ENCODE measurements at regions not wholly inside any gene's neighbourhood (a gene's known extent, or its start where the extent isn't known, plus 50 kb on each side); places are given as distances from the start of the nearest gene placed in this dataset.

DNA sequence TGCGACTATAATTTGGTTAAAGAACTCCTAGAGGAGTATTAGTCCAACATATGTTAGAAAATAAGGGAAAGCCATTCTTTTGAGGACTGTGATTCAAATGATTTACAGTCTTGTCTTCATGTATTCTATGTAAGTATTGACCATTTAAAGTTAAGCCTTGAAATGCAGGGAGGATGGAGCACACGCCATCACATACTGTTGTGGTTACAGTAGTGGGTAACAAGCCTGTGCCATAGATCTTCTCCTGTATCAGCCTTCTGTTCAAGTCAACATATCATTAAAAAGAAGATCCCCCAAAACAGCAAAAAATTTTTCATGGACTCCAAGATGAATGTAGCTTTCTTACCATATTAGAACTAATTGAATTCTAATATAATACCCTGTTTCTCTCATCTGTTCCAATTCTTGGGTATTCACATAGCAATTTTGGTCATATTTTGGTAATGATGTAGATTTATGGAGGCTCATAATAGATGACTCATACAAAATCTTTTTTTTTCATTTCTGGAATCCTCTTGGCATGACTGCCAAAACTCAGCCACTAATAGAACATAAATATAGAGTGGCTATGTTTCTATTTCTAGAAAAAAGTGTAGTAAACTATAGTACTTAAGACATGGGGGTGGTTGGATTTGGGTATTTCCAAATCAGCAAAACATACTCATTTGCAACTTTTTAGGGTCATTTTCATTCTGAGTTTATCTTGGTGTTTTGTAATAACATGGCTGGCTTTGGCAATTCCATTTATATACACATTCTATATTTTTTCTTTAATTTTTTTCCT is 413.5 kb downstream of the BCKDHB start:
- FAIRE-seq (no peak), DNase-seq (ENCODE audit: low read depth in 1 of 2, low spot score in 2 of 2) (no peak)
- CTCF ChIA-PET (ENCODE audit: partially characterized antibody): interaction anchor here (0.6 to 0.8 kb wide), 2 partner anchors 285 to 337 kb away, joined by 3 read pairs; no protein-coding TSS in a partner anchor
- Histone ChIP-seq H2BK5ac (ENCODE audit: low read depth, low read length) (no peak overlapping the region), H3K56ac (replicated peaks; ENCODE audit: insufficient read length, low read depth, low read length) (no peak overlapping the region), H3K27ac (ENCODE audit: low read depth, low read length) (no peak overlapping the region), H3K79me2 (ENCODE audit: control insufficient read depth in 1 of 2, insufficient read depth in 2 of 2, low read length in 2 of 2) (no peaks in the 10 kb centered on the region), H2BK20ac (ENCODE audit: low read length) (no peak overlapping the region), H3K4ac (replicated peaks; ENCODE audit: insufficient read length, low read depth, low read length) (no peak overlapping the region), H3K27me3 (replicated peaks in 1 of 4; ENCODE audit: control insufficient read depth in 3 of 4, extremely low read depth in 1 of 4, insufficient read depth in 3 of 4, low read length in 3 of 4) (no peaks in the 10 kb centered on the region), H2BK120ac (replicated peaks; ENCODE audit: low read depth, low read length) (no peak overlapping the region), H3K23me2 (ENCODE audit: low read depth, low read length) (no peaks in the 10 kb centered on the region), H2AK5ac (ENCODE audit: low read depth, low read length) (no peak overlapping the region), H3K4me3 (ENCODE audit: extremely low read depth in 1 of 4, insufficient read depth in 2 of 4, low read depth in 3 of 4, low read length in 4 of 4) (no peak overlapping the region), H2AFZ (ENCODE audit: low read length) (no peak overlapping the region), H4K8ac (ENCODE audit: extremely low read depth, insufficient read depth, low read length) (no peak overlapping the region), H3K36me3 (ENCODE audit: control insufficient read depth in 2 of 4, insufficient read depth in 4 of 4, low read length in 3 of 4) (no peaks in the 10 kb centered on the region), H3K79me1 (ENCODE audit: low read depth, low read length) (no peaks in the 10 kb centered on the region), H4K5ac (ENCODE audit: insufficient read length, low read depth, low read length) (no peak overlapping the region), H3K9me3 (ENCODE audit: insufficient read depth in 2 of 2, low read depth in 1 of 2, low read length in 1 of 2) (no peaks in the 10 kb centered on the region), H2BK15ac (ENCODE audit: low read length) (no peak overlapping the region), H3K9ac (replicated peaks in 1 of 4; ENCODE audit: extremely low read depth in 1 of 4, low read depth in 3 of 4, low read length in 3 of 4) (no peak overlapping the region), H3K4me2 (ENCODE audit: insufficient read depth in 1 of 2, low read depth in 2 of 2, low read length in 2 of 2) (no peak overlapping the region), H2BK12ac (ENCODE audit: low read depth, low read length) (no peak overlapping the region), H3K23ac (ENCODE audit: insufficient read length) (no peak overlapping the region), H3K14ac (ENCODE audit: insufficient read length) (no peak overlapping the region), H4K91ac (replicated peaks; ENCODE audit: insufficient read length, low read length) (no peak overlapping the region), H3K4me1 (replicated peaks in 1 of 4; ENCODE audit: control insufficient read depth in 3 of 4, insufficient read depth in 4 of 4, low read length in 3 of 4) (peaks cover 0 to 6% (median 5%) of the 10 kb centered on the region in 4 experiments; a peak in 2 of 7 replicates), H3K18ac (ENCODE audit: extremely low read depth, low read length) (no peak overlapping the region), H4K20me1 (replicated peaks in 1 of 2; ENCODE audit: control insufficient read depth in 1 of 2, insufficient read depth in 2 of 2, low read length in 2 of 2) (no peaks in the 10 kb centered on the region)
- POLR2A ChIA-PET (ENCODE audit: partially characterized antibody): no interaction called here
- WGBS, 2 experiments (ENCODE audit: extremely low coverage in 1 of 2, insufficient coverage in 1 of 2, insufficient read length in 1 of 2, insufficient replicate concordance in 2 of 2, low coverage in 1 of 2, low lambda C conversion rate in 2 of 2, missing lambda C conversion rate in 1 of 2): 90% methylated on average over 2 of the region's 2 CpGs; no CpG with 5 or more reads in 1 of the 2 experiments
- no peak for TF ChIP-seq PHF8 (conservative IDR thresholded peaks at IDR 0.05; ENCODE audit: low read depth, low read length)
- no peak for TF ChIP-seq TCF12 (IDR thresholded peaks at IDR 0.05; ENCODE audit: low read depth, low read length)
- TF ChIP-seq JUND (IDR thresholded peaks at IDR 0.05; ENCODE audit: low read length): no peak
- TF ChIP-seq GTF2F1 (IDR thresholded peaks at IDR 0.05; ENCODE audit: borderline replicate concordance, low read depth, low read length): no peak
- no peak for TF ChIP-seq SRF (IDR thresholded peaks at IDR 0.05; ENCODE audit: low read depth, low read length)
- TF ChIP-seq RAD21 (IDR thresholded peaks at IDR 0.05 in 1 of 2, conservative IDR thresholded peaks at IDR 0.05 in 1 of 2; ENCODE audit: low read depth in 2 of 2, low read length in 2 of 2): no peak
- TF ChIP-seq HDAC2 (IDR thresholded peaks at IDR 0.05; ENCODE audit: borderline replicate concordance in 1 of 2, low read depth in 2 of 2, low read length in 2 of 2): no peak
- TF ChIP-seq CBX8 (IDR thresholded peaks at IDR 0.05; ENCODE audit: borderline replicate concordance, low read depth, low read length): no peak
- TF ChIP-seq TBP (IDR thresholded peaks at IDR 0.05; ENCODE audit: low read depth, low read length): no peak
- no peak for TF ChIP-seq BRCA1 (IDR thresholded peaks at IDR 0.05; ENCODE audit: low read depth, low read length)
- no peak for TF ChIP-seq SIX5 (IDR thresholded peaks at IDR 0.05; ENCODE audit: low read depth, low read length)
- no peak for TF ChIP-seq HDAC6 (IDR thresholded peaks at IDR 0.05; ENCODE audit: low read depth, low read length)

All from H1 (cell line).